WTC11 (cell line): ENCODE measurements at regions not wholly inside any gene's neighbourhood (a gene's known extent, or its start where the extent isn't known, plus 50 kb on each side); places are given as distances from the start of the nearest gene placed in this dataset.

Experiments
- ATAC-seq: fragments of 200-7000 bp; cut with Tn5 transposase; 2 replicates; pipeline ENCODE4 v1.10.0; 2021; ENCODE audit warnings: mild to moderate bottlenecking, moderate library complexity
- CTCF ChIA-PET: fragments of 300-600 bp; sonication (Branson Sonifier 250); formaldehyde crosslinking; loops from one replicate; lab custom pipeline; 2021; ENCODE audit warnings: antibody characterized with exemption; lab: Charles Lee
- POLR2A ChIA-PET: fragments of 350-600 bp; sonication (Branson Sonifier 250); formaldehyde crosslinking; loops from one replicate; lab custom pipeline; 2021; ENCODE audit warnings: antibody characterized with exemption; lab: Charles Lee
- DNase-seq: peaks from one replicate; pipeline ENCODE4 v3.0.0; 2021; ENCODE audit warnings: low spot score
- H3K27ac Mint-ChIP-seq: 2 replicates; pipeline ENCODE4 v1.8.0; 2021; ENCODE audit warnings: mixed read lengths
- H3K27me3 Mint-ChIP-seq: 2 replicates; pipeline ENCODE4 v1.8.0; 2021; ENCODE audit warnings: low read depth, mild to moderate bottlenecking, moderate library complexity, mixed read lengths
- H3K36me3 Mint-ChIP-seq: 2 replicates; pipeline ENCODE4 v1.8.0; 2021; ENCODE audit warnings: mixed read lengths
- H3K4me1 Mint-ChIP-seq: 2 replicates; pipeline ENCODE4 v1.8.0; 2022; ENCODE audit warnings: mixed read lengths
- H3K4me3 Mint-ChIP-seq: 2 replicates; pipeline ENCODE4 v1.8.0; 2021; ENCODE audit warnings: mild to moderate bottlenecking, moderate library complexity, mixed read lengths
- H3K9me3 Mint-ChIP-seq: 2 replicates; pipeline ENCODE4 v1.8.0; 2021; ENCODE audit warnings: mixed read lengths
- AFF4 ChIP-seq: sonication (generic); formaldehyde crosslinking; IDR thresholded peaks from 2 replicates; pipeline ENCODE4 v1.8.1; 2023; ENCODE audit warnings: mild to moderate bottlenecking, missing genetic modification reagents, borderline replicate concordance
- AR ChIP-seq: fragments of 250-450 bp; sonication (Bioruptor Pico); IDR thresholded peaks from 2 replicates; pipeline ENCODE4 v1.9.0; 2021; ENCODE audit warnings: mild to moderate bottlenecking
- ATF1 ChIP-seq: sonication (generic); formaldehyde crosslinking; IDR thresholded peaks from 2 replicates; pipeline ENCODE4 v1.8.1; 2023; ENCODE audit warnings: mild to moderate bottlenecking, moderate library complexity, missing genetic modification reagents
- CREB1 ChIP-seq: sonication (generic); formaldehyde crosslinking; IDR thresholded peaks from 2 replicates; pipeline ENCODE4 v1.8.0; 2023; ENCODE audit warnings: mild to moderate bottlenecking, missing genetic modification reagents
- CREM ChIP-seq: sonication (generic); formaldehyde crosslinking; IDR thresholded peaks from 2 replicates; pipeline ENCODE4 v1.8.1; 2022; ENCODE audit warnings: mild to moderate bottlenecking, missing genetic modification reagents, moderate library complexity
- CTCF ChIP-seq: fragments of 200-600 bp; IDR thresholded peaks from 2 replicates; pipeline ENCODE4 v1.8.0; 2022; ENCODE audit warnings: antibody characterized with exemption
- EMX1 ChIP-seq: fragments of 250-450 bp; sonication (Bioruptor Pico); IDR thresholded peaks from 2 replicates; pipeline ENCODE4 v1.8.0; 2021; ENCODE audit warnings: mild to moderate bottlenecking
- ESRRA ChIP-seq: sonication (generic); formaldehyde crosslinking; IDR thresholded peaks from 2 replicates; pipeline ENCODE4 v1.8.1; 2022; ENCODE audit warnings: mild to moderate bottlenecking, missing genetic modification reagents, borderline replicate concordance
- FOXJ3 ChIP-seq: sonication (generic); formaldehyde crosslinking; IDR thresholded peaks from 2 replicates; pipeline ENCODE4 v1.9.0; 2021; ENCODE audit warnings: missing genetic modification reagents, mild to moderate bottlenecking, borderline replicate concordance
- FOXP1 ChIP-seq: sonication (generic); formaldehyde crosslinking; IDR thresholded peaks from 2 replicates; pipeline ENCODE4 v1.8.0; 2022; ENCODE audit warnings: missing genetic modification reagents, mild to moderate bottlenecking, moderate library complexity, borderline replicate concordance
- GABPB1 ChIP-seq: sonication (generic); formaldehyde crosslinking; IDR thresholded peaks from 2 replicates; pipeline ENCODE4 v1.8.1; 2023; ENCODE audit warnings: mild to moderate bottlenecking, missing genetic modification reagents
- IRF2 ChIP-seq: sonication (generic); formaldehyde crosslinking; IDR thresholded peaks from 2 replicates; pipeline ENCODE4 v1.8.0; 2022; ENCODE audit warnings: low read depth, missing genetic modification reagents, borderline replicate concordance
- NR3C1 ChIP-seq: sonication (generic); formaldehyde crosslinking; conservative IDR thresholded peaks from 2 replicates; pipeline ENCODE4 v1.8.1; 2023; ENCODE audit warnings: low read depth, mild to moderate bottlenecking, missing genetic modification reagents
- OVOL2 ChIP-seq: fragments of 250-450 bp; sonication (Bioruptor Pico); IDR thresholded peaks from 2 replicates; pipeline ENCODE4 v1.9.0; 2021; ENCODE audit warnings: mild to moderate bottlenecking, borderline replicate concordance
- PREB ChIP-seq: sonication (generic); formaldehyde crosslinking; IDR thresholded peaks from 2 replicates; pipeline ENCODE4 v1.8.1; 2022; ENCODE audit warnings: mild to moderate bottlenecking, missing genetic modification reagents, moderate library complexity, borderline replicate concordance
- SMAD3 ChIP-seq: sonication (generic); formaldehyde crosslinking; IDR thresholded peaks from 2 replicates; pipeline ENCODE4 v1.8.0; 2022; ENCODE audit warnings: missing genetic modification reagents, mild to moderate bottlenecking, borderline replicate concordance
- SMAD4 ChIP-seq: sonication (generic); formaldehyde crosslinking; IDR thresholded peaks from 2 replicates; pipeline ENCODE4 v1.8.0; 2022; ENCODE audit warnings: mild to moderate bottlenecking, missing genetic modification reagents
- SOX15 ChIP-seq: fragments of 250-450 bp; sonication (Bioruptor Pico); IDR thresholded peaks from 2 replicates; pipeline ENCODE4 v1.9.0; 2021; ENCODE audit warnings: mild to moderate bottlenecking
- TEAD4 ChIP-seq: sonication (generic); formaldehyde crosslinking; IDR thresholded peaks from 2 replicates; pipeline ENCODE4 v1.8.0; 2022; ENCODE audit warnings: mild to moderate bottlenecking, missing genetic modification reagents
- ZNF138 ChIP-seq: sonication (generic); formaldehyde crosslinking; conservative IDR thresholded peaks from 2 replicates; pipeline ENCODE4 v1.8.1; 2022; ENCODE audit warnings: mild to moderate bottlenecking, moderate library complexity, missing genetic modification reagents
- ZNF232 ChIP-seq: sonication (generic); formaldehyde crosslinking; IDR thresholded peaks from 2 replicates; pipeline ENCODE4 v1.8.0; 2022; ENCODE audit warnings: mild to moderate bottlenecking, missing genetic modification reagents
- ZNF263 ChIP-seq: sonication (generic); formaldehyde crosslinking; IDR thresholded peaks from 2 replicates; pipeline ENCODE4 v1.8.1; 2022; ENCODE audit warnings: low read depth, mild to moderate bottlenecking, moderate library complexity, missing genetic modification reagents
- ZNF671 ChIP-seq: fragments of 250-450 bp; sonication (Bioruptor Pico); IDR thresholded peaks from 2 replicates; pipeline ENCODE4 v1.8.0; 2021; ENCODE audit warnings: mild to moderate bottlenecking

- ChIA-PET CTCF (no interaction called here), POLR2A (no interaction called here)
- no peak for ATAC-seq
- Mint-ChIP-seq H3K27ac (no peak overlapping the region), H3K27me3 (peaks cover 4% of the 10 kb centered on the region; the same call in 1 of the 2 replicates), H3K36me3 (peaks cover 2% of the 10 kb centered on the region; the same call in 1 of the 2 replicates), H3K4me1 (peaks cover 16% of the 10 kb centered on the region), H3K4me3 (no peak overlapping the region), H3K9me3 (peaks cover 11% of the 10 kb centered on the region)
- TF ChIP-seq AR (CRISPR knock-in tag) (no peak), CREM (CRISPR knock-in tag) (no peak), CREB1 (CRISPR knock-in tag) (no peak), ATF1 (no peak), SOX15 (CRISPR knock-in tag) (no peak), EMX1 (CRISPR knock-in tag) (no peak), NR3C1 (CRISPR knock-in tag) (no peak)
- no peak for DNase-seq
Measured at GRCh38 chr13:32852526-32852925, 163.7 kb upstream of the KL start.

- DNase-seq, result no peak
- peaks cover 5% of the 10 kb centered on the region; the same call in 1 of the 2 replicates for H3K9me3 Mint-ChIP-seq
- no peaks in the 10 kb centered on the region for H3K27me3 Mint-ChIP-seq
- H3K27ac Mint-ChIP-seq, result no peak overlapping the region
- H3K4me3 Mint-ChIP-seq, result no peak overlapping the region
- peaks cover 9% of the 10 kb centered on the region for H3K4me1 Mint-ChIP-seq
- CTCF ChIA-PET, result no interaction called here
- POLR2A ChIA-PET, result no interaction called here
- ATAC-seq, result no peak
- TF ChIP-seq TEAD4 (no peak), AFF4 (no peak), ZNF263 (no peak), SMAD3 (CRISPR knock-in tag) (no peak), ZNF671 (CRISPR knock-in tag) (no peak), ZNF138 (CRISPR knock-in tag) (no peak), CTCF (no peak), SMAD4 (CRISPR knock-in tag) (no peak), PREB (CRISPR knock-in tag) (no peak), IRF2 (CRISPR knock-in tag) (no peak), FOXP1 (CRISPR knock-in tag) (no peak), OVOL2 (CRISPR knock-in tag) (no peak), ESRRA (CRISPR knock-in tag) (no peak), FOXJ3 (CRISPR knock-in tag) (no peak), ZNF232 (CRISPR knock-in tag) (no peak), GABPB1 (CRISPR knock-in tag) (no peak)
- H3K36me3 Mint-ChIP-seq, result no peaks in the 10 kb centered on the region
Measured at GRCh38 chr13:32857077-32857476, 159.1 kb upstream of the KL start.
